Mesenchymal stem cell (in vitro differentiated cells and primary cell): ENCODE measurements at regions not wholly inside any gene's neighbourhood (a gene's known extent, or its start where the extent isn't known, plus 50 kb on each side); places are given as distances from the start of the nearest gene placed in this dataset.
A peak's percentile ranks its signal among the peaks of the same experiment; 100 is the strongest.

Source experiments
- DNase-seq: peaks from one replicate; pipeline ENCODE4 v3.0.0-alpha.2; 2013
- H2AFZ ChIP-seq: one replicate; pipeline ENCODE4 v1.6.1; 2013; ENCODE audit warnings: low read depth, mild to moderate bottlenecking, control low read depth, inconsistent platforms, low read length, moderate library complexity
- H2AK5ac ChIP-seq: 2 replicates; pipeline ENCODE4 v1.6.1; 2013; ENCODE audit warnings: low read length, moderate library complexity, mild to moderate bottlenecking, inconsistent platforms; ENCODE audit not compliant: severe bottlenecking
- H2BK120ac ChIP-seq: one replicate; pipeline ENCODE4 v1.6.1; 2013; ENCODE audit warnings: low read depth, mild to moderate bottlenecking, inconsistent platforms, low read length, moderate library complexity
- H2BK12ac ChIP-seq, 2 experiments: one replicate each; pipeline ENCODE4 v1.6.1; 2013; ENCODE audit warnings: inconsistent platforms in 2 of 2, low read length in 2 of 2, mild to moderate bottlenecking in 2 of 2, moderate library complexity in 2 of 2, control low read depth in 1 of 2
- H2BK15ac ChIP-seq: one replicate; pipeline ENCODE4 v1.6.1; 2013; ENCODE audit warnings: mild to moderate bottlenecking, low read depth, inconsistent platforms; ENCODE audit not compliant: poor library complexity, severe bottlenecking
- H2BK5ac ChIP-seq: 2 replicates; pipeline ENCODE4 v1.6.1; 2013; ENCODE audit warnings: low read depth, mild to moderate bottlenecking, low read length, control low read depth, inconsistent platforms; ENCODE audit not compliant: poor library complexity, severe bottlenecking
- H3K14ac ChIP-seq, 2 experiments: one replicate each; pipeline ENCODE4 v1.6.1; 2013; ENCODE audit warnings: inconsistent platforms in 2 of 2, low read length in 2 of 2, control low read depth in 1 of 2, mild to moderate bottlenecking in 1 of 2, moderate library complexity in 1 of 2
- H3K18ac ChIP-seq, 2 experiments: one replicate each; pipeline ENCODE4 v1.6.1; 2013; ENCODE audit warnings: inconsistent platforms in 2 of 2, low read length in 2 of 2, control low read depth in 1 of 2, low read depth in 1 of 2, mild to moderate bottlenecking in 1 of 2
- H3K23ac ChIP-seq, 2 experiments: one replicate each; pipeline ENCODE4 v1.6.1; 2013; ENCODE audit warnings: inconsistent platforms in 2 of 2, low read length in 2 of 2, mild to moderate bottlenecking in 2 of 2, moderate library complexity in 2 of 2, control low read depth in 1 of 2
- H3K27ac ChIP-seq: 2 replicates; pipeline ENCODE4 v1.5.1; 2013; ENCODE audit warnings: mild to moderate bottlenecking, moderate library complexity, low read length, control low read depth, inconsistent platforms; ENCODE audit not compliant: poor library complexity, severe bottlenecking
- H3K27me3 ChIP-seq, 2 experiments: 2 replicates each; pipeline versions ENCODE4 v1.6.1 to v1.7.0; 2013; ENCODE audit warnings: low read length in 2 of 2, mild to moderate bottlenecking in 2 of 2, moderate library complexity in 2 of 2, control low read depth in 1 of 2, inconsistent platforms in 1 of 2; ENCODE audit not compliant: control insufficient read depth in 1 of 2, insufficient read depth in 1 of 2
- H3K36me3 ChIP-seq, 2 experiments: 2 replicates each; pipeline versions ENCODE4 v1.6.1 to v1.7.0; 2013; ENCODE audit warnings: low read length in 2 of 2, control low read depth in 1 of 2, inconsistent platforms in 1 of 2, low read depth in 1 of 2, mild to moderate bottlenecking in 1 of 2; ENCODE audit not compliant: insufficient read depth in 2 of 2, control insufficient read depth in 1 of 2
- H3K4ac ChIP-seq, 2 experiments: one replicate each; pipeline ENCODE4 v1.6.1; 2013; ENCODE audit warnings: inconsistent platforms in 2 of 2, low read length in 2 of 2, mild to moderate bottlenecking in 2 of 2, moderate library complexity in 2 of 2, control low read depth in 1 of 2, low read depth in 1 of 2
- H3K4me1 ChIP-seq: 2 replicates; pipeline ENCODE4 v1.6.1; 2013; ENCODE audit warnings: low read depth, low read length, control low read depth; ENCODE audit not compliant: control insufficient read depth, insufficient read depth
- H3K4me2 ChIP-seq: 2 replicates; pipeline ENCODE4 v1.6.1; 2013; ENCODE audit warnings: low read length, mild to moderate bottlenecking, inconsistent platforms; ENCODE audit not compliant: poor library complexity, severe bottlenecking
- H3K4me3 ChIP-seq, 2 experiments: 2 replicates each; pipeline versions ENCODE4 v1.5.1 to v1.7.0; 2013; ENCODE audit warnings: low read length in 2 of 2, mild to moderate bottlenecking in 2 of 2, control low read depth in 1 of 2, low read depth in 1 of 2; ENCODE audit not compliant: insufficient read depth in 1 of 2
- H3K79me1 ChIP-seq: replicated peaks from 2 replicates; pipeline ENCODE4 v1.6.1; 2013; ENCODE audit warnings: mild to moderate bottlenecking, control low read depth, low read length, inconsistent platforms; ENCODE audit not compliant: poor library complexity, severe bottlenecking
- H3K9ac ChIP-seq: 2 replicates; pipeline ENCODE4 v1.7.0; 2013; ENCODE audit warnings: mild to moderate bottlenecking, low read length, moderate library complexity
- H3K9me3 ChIP-seq: 2 replicates; pipeline ENCODE4 v1.7.0; 2013; ENCODE audit warnings: mild to moderate bottlenecking, low read length; ENCODE audit not compliant: control insufficient read depth
- H4K8ac ChIP-seq: one replicate; pipeline ENCODE4 v1.6.1; 2013; ENCODE audit warnings: inconsistent platforms, mild to moderate bottlenecking, low read length, moderate library complexity
- H4K91ac ChIP-seq: one replicate; pipeline ENCODE4 v1.6.1; 2013; ENCODE audit warnings: mild to moderate bottlenecking, low read length, inconsistent platforms
- WGBS: methylation state at CpG from one replicate; pipeline ENCODE4 v1.1.7; 2013; ENCODE audit warnings: mixed read lengths; 5-methylcytosine and 5-hydroxymethylcytosine counted together

GRCh38 chr5:74098941-74099340, 472.9 kb downstream of the ARHGEF28 start:
- no peak overlapping the region for H4K8ac ChIP-seq
- H3K27ac ChIP-seq = no peak overlapping the region
- no peak overlapping the region for H3K4me3 ChIP-seq
- no peak overlapping the region for H2BK15ac ChIP-seq
- no peak overlapping the region for H2BK12ac ChIP-seq
- no peak overlapping the region for H4K91ac ChIP-seq
- H3K4me2 ChIP-seq = no peak overlapping the region
- H3K27me3 ChIP-seq = no peaks in the 10 kb centered on the region
- H2AFZ ChIP-seq = no peak overlapping the region
- H3K14ac ChIP-seq = no peak overlapping the region
- H3K9ac ChIP-seq = no peak overlapping the region
- H3K36me3 ChIP-seq = no peaks in the 10 kb centered on the region
- H2BK5ac ChIP-seq = no peak overlapping the region
- H3K18ac ChIP-seq = no peak overlapping the region
- no peak overlapping the region for H3K4ac ChIP-seq
- DNase-seq = no peak
- H3K9me3 ChIP-seq = peaks cover 10% of the 10 kb centered on the region
- H2BK120ac ChIP-seq = no peak overlapping the region
- no peak overlapping the region for H3K23ac ChIP-seq
- no peak overlapping the region for H2AK5ac ChIP-seq
- H3K4me1 ChIP-seq = no peaks in the 10 kb centered on the region
- H3K79me1 ChIP-seq = no peaks in the 10 kb centered on the region

GRCh38 chr5:74098456-74098855, 472.5 kb downstream of the ARHGEF28 start:
- H3K9ac ChIP-seq = no peak overlapping the region
- no peaks in the 10 kb centered on the region for H3K27me3 ChIP-seq
- no peak overlapping the region for H3K27ac ChIP-seq
- no peak overlapping the region for H3K4me2 ChIP-seq
- H3K14ac ChIP-seq = no peak overlapping the region
- H2BK12ac ChIP-seq = no peak overlapping the region
- no peak overlapping the region for H2BK5ac ChIP-seq
- no peaks in the 10 kb centered on the region for H3K4me1 ChIP-seq
- H3K4ac ChIP-seq = no peak overlapping the region
- H3K79me1 ChIP-seq = no peaks in the 10 kb centered on the region
- peaks cover 10% of the 10 kb centered on the region for H3K9me3 ChIP-seq
- no peaks in the 10 kb centered on the region for H3K36me3 ChIP-seq
- no peak overlapping the region for H3K4me3 ChIP-seq
- H2AFZ ChIP-seq = no peak overlapping the region
- no peak overlapping the region for H4K91ac ChIP-seq
- DNase-seq = no peak
- no peak overlapping the region for H3K18ac ChIP-seq
- no peak overlapping the region for H2BK15ac ChIP-seq
- no peak overlapping the region for H4K8ac ChIP-seq
- H2AK5ac ChIP-seq = no peak overlapping the region
- H3K23ac ChIP-seq = no peak overlapping the region
- no peak overlapping the region for H2BK120ac ChIP-seq

- H2AFZ ChIP-seq = no peak overlapping the region
- no peak overlapping the region for H3K18ac ChIP-seq
Observed at GRCh38 chr5:74096325-74096724, 470.3 kb downstream of the ARHGEF28 start.

GRCh38 chr5:74095871-74096270, 469.9 kb downstream of the ARHGEF28 start:
- no peak overlapping the region for H3K27ac ChIP-seq
- whole genome bisulfite sequencing = 79% methylated on average over 4 of the region's 5 CpGs

More at GRCh38 chr5:74096325-74096724, 470.3 kb downstream of the ARHGEF28 start:
- H3K27me3 ChIP-seq = no peaks in the 10 kb centered on the region
- no peak overlapping the region for H3K23ac ChIP-seq
- H3K4me3 ChIP-seq = no peak overlapping the region
- no peak overlapping the region for H2BK5ac ChIP-seq
- no peak overlapping the region for H3K14ac ChIP-seq
- H2BK12ac ChIP-seq = no peak overlapping the region
- no peak for DNase-seq
- no peaks in the 10 kb centered on the region for H3K36me3 ChIP-seq
- no peak overlapping the region for H3K4me2 ChIP-seq
- no peak overlapping the region for H4K8ac ChIP-seq
- H3K9ac ChIP-seq = no peak overlapping the region
- H3K4me1 ChIP-seq = peaks cover 1% of the 10 kb centered on the region
- no peaks in the 10 kb centered on the region for H3K79me1 ChIP-seq
- no peak overlapping the region for H4K91ac ChIP-seq
- peaks cover 10% of the 10 kb centered on the region for H3K9me3 ChIP-seq
- H2BK15ac ChIP-seq = no peak overlapping the region
- no peak overlapping the region for H2AK5ac ChIP-seq
- H2BK120ac ChIP-seq = no peak overlapping the region
- no peak overlapping the region for H3K27ac ChIP-seq
- no peak overlapping the region for H3K4ac ChIP-seq

More at GRCh38 chr5:74095871-74096270, 469.9 kb downstream of the ARHGEF28 start:
- peaks cover 10% of the 10 kb centered on the region for H3K9me3 ChIP-seq
- no peak overlapping the region for H3K23ac ChIP-seq
- no peak overlapping the region for H4K91ac ChIP-seq
- H3K18ac ChIP-seq = no peak overlapping the region
- no peak overlapping the region for H3K4me2 ChIP-seq
- H3K4me3 ChIP-seq = no peak overlapping the region
- no peak overlapping the region for H2BK12ac ChIP-seq
- H2BK15ac ChIP-seq = no peak overlapping the region
- peak; percentile 46 for DNase-seq
- H3K36me3 ChIP-seq = no peaks in the 10 kb centered on the region
- H3K79me1 ChIP-seq = no peaks in the 10 kb centered on the region
- H2AFZ ChIP-seq = no peak overlapping the region
- H3K9ac ChIP-seq = no peak overlapping the region
- H2AK5ac ChIP-seq = no peak overlapping the region
- peaks cover 1% of the 10 kb centered on the region for H3K4me1 ChIP-seq
- H2BK120ac ChIP-seq = no peak overlapping the region
- H2BK5ac ChIP-seq = no peak overlapping the region
- no peak overlapping the region for H3K4ac ChIP-seq
- no peak overlapping the region for H4K8ac ChIP-seq
- H3K14ac ChIP-seq = no peak overlapping the region
- H3K27me3 ChIP-seq = no peaks in the 10 kb centered on the region
